LNCAP (cell line): ENCODE measurements at regions not wholly inside any gene's neighbourhood (a gene's known extent, or its start where the extent isn't known, plus 50 kb on each side); places are given as distances from the start of the nearest gene placed in this dataset.

Source experiments
- CTCF ChIP-seq: fragments of 450-650 bp; IDR thresholded peaks from 2 replicates; pipeline ENCODE4 v1.5.1; 2017; ENCODE audit warnings: mild to moderate bottlenecking

DNA sequence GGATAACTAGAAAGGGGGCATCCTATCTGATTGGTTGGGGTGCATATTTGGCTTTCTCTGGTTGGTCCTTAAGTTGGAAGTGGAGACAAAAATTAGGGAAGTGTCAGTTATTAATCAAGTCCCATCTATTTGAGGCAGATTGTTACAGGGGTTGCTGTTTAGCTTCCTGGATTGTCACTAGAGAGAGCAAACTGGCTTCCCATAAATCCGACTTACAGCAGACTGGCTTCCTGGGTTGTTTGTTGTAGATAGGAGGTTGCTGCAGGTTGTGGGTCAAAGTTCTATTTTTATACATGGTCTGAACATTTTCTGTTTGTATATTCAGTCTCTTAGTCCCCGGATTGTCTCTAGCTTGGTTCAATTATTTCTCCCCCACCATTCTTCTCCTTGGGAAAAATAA, 106.1 kb upstream of the HABP2 start:
- no peak for TF ChIP-seq CTCF

- TF ChIP-seq CTCF, result no peak
Observed at GRCh38 chr10:113447278-113447677, 105.6 kb upstream of the HABP2 start.

DNA sequence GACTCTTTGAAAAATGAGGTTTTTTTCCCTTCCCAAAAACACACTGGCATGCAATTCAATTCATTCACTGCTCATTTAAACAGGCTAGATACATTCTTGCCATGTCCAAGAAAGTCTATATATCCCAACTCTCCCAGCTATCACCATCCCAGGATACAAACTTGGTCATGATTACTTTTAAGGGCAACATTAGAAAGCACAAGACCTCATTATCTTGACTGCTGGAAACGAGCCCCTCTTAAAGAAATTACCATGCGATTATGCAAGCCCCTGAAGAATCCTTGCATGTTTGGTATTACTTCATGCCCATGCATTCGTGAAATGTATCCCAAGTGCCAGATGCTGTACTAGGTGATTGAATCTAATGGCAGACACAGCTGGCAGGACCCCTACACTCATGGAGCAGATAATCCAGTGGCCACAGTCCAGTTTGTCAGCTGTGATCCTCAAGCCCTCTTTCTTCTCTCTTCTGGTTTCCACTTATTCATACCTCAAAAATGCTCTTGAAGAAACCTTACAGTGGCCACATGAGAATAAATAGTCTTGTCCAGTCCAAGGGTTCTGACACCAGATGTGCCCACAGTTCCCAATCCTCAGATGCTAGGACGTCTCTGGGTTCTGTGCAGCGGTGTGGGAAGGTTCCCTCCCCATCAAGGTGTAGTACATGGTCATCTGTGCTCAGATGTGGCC, 103.7 kb upstream of the HABP2 start:
- no peak for TF ChIP-seq CTCF

DNA sequence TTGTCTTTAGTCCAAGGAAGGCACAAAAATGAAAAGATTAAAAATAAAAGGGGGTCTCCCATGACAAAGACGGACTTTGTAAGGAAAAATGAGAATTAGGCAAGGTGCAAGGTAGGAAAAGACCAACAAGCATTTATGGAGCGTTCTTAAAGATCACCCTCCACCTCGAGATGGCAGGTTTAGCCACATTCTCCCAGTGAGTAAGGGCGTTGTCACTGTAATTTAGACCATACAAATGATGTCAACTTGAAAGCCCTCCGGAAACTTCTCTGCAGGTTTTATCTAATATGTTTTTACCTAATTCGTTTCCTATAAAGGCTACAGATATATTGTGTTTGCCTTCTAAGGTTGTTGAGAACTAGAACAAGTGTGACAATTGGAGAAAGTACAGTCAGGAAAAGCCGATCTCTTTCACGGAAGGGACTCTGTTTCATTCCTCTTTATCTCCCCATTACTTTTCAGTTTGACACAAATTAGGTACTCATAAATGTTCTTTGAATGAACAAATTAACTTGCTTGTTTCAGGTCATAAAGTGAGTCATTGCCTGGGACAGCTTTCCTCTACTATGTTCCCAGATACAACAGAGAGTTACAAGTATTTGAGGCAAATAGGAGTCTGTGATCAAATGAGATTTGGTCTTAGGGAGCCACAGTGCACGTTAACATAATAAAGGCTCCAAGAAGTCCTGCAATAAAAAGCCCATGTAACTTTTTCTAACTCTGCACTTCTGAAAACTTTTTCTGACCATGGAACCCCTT, 102.6 kb upstream of the HABP2 start:
- no peak for TF ChIP-seq CTCF

DNA sequence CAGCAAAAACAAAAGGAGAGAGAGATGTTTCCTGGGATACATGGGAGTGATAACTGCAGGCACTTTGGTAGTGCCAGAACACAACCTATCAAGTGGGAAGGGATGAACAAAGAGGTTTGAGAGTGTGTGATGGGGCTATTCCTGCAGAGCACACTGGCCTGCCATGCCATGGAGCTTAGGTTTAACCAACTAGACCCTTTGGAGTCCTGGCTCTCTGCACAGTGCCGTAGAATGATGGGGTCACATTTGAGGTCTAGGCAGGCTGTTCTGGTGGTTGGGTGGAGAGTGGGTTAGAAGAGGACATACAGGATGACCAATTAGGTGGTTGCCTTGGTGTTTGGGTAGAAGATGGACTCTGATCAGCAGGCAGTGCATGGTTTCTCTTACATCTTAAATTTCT, 101.9 kb upstream of the HABP2 start:
- TF ChIP-seq CTCF, result no peak

DNA sequence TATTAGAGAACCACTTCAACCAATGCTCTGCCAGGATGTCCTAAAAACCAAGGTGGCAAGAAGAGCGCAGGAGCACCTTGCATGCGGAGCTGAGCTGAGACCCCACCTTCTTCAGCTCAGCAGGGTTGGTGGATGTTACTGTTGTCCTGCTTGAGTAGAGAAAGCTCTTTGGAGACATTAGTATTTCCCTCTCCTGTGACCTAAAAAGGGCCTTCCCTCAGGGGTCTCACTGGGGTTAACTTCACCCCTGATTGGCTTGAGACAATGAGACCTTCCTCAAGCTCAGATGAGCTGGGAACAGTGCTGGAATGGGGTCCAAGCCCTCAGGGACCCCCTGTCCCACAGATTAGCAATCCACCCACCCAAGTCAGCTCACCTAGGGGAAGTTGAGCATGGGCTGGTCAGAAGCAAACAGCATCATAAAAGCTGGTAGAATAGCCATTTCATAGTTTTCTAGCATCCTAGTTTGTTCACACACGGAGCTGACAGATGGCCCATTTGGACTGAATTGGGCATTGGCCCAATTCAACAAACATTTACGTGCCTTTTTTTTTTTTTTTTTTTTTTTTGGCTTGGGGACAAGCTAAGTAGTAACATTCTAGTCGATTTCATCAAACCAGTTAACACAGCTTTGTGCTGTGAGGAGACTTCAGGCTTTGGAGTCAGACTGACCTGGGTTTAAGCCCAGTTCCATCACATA, 100.6 kb upstream of the HABP2 start:
- no peak for TF ChIP-seq CTCF

GRCh38 chr10:113453351-113453750, 99.5 kb upstream of the HABP2 start:
- no peak for TF ChIP-seq CTCF
